RWPE2 (cell line): ENCODE measurements at regions not wholly inside any gene's neighbourhood (a gene's known extent, or its start where the extent isn't known, plus 50 kb on each side); places are given as distances from the start of the nearest gene placed in this dataset.
"Not testable (repeated sequence)": the region's sequence is repeated elsewhere in the genome, so short reads cannot be mapped to it uniquely, and the experiment has no call there.

Experiments
- ATAC-seq: fragments of 200-7000 bp; cut with Tn5 transposase; 3 replicates; pipeline ENCODE4 v1.9.1; 2021; ENCODE audit warnings: low read depth
- DNase-seq: peaks from one replicate; pipeline ENCODE4 v3.0.0-alpha.2; 2020; ENCODE audit warnings: low spot score
- H3K27ac ChIP-seq: fragments of 450-650 bp; 2 replicates; pipeline ENCODE4 v1.5.1; 2017; ENCODE audit warnings: mild to moderate bottlenecking; ENCODE audit not compliant: poor library complexity, severe bottlenecking
- H3K27me3 ChIP-seq: fragments of 250-450 bp; sonication (Bioruptor Pico); 2 replicates; pipeline ENCODE4 v1.5.1; 2021; ENCODE audit warnings: mild to moderate bottlenecking, moderate library complexity; ENCODE audit not compliant: insufficient read depth, poor library complexity, severe bottlenecking
- H3K36me3 ChIP-seq: fragments of 250-450 bp; sonication (Bioruptor Pico); 2 replicates; pipeline ENCODE4 v1.5.1; 2020; ENCODE audit warnings: low read depth, mild to moderate bottlenecking, moderate library complexity
- H3K4me1 ChIP-seq: fragments of 250-450 bp; sonication (Bioruptor Pico); 2 replicates; pipeline ENCODE4 v1.5.1; 2021; ENCODE audit warnings: mild to moderate bottlenecking, moderate library complexity; ENCODE audit not compliant: insufficient read depth, poor library complexity, severe bottlenecking
- H3K4me3 ChIP-seq: fragments of 250-450 bp; sonication (Bioruptor Pico); 2 replicates; pipeline ENCODE4 v1.5.1; 2021; ENCODE audit warnings: mild to moderate bottlenecking, moderate library complexity; ENCODE audit not compliant: severe bottlenecking
- H3K9me3 ChIP-seq: fragments of 250-450 bp; sonication (Bioruptor Pico); 2 replicates; pipeline ENCODE4 v1.5.1; 2021; ENCODE audit warnings: mild to moderate bottlenecking, moderate library complexity; ENCODE audit not compliant: severe bottlenecking
- CTCF ChIP-seq: fragments of 450-650 bp; IDR thresholded peaks from one replicate; pipeline ENCODE4 v1.5.1; 2017; ENCODE audit warnings: mild to moderate bottlenecking, moderate library complexity; ENCODE audit not compliant: poor library complexity, severe bottlenecking

- H3K27ac ChIP-seq = no peak overlapping the region
- no peaks in the 10 kb centered on the region for H3K36me3 ChIP-seq
- no peak overlapping the region for H3K4me3 ChIP-seq
- ATAC-seq (no peak), DNase-seq (no peak)
- H3K4me1 ChIP-seq = peaks cover 13% of the 10 kb centered on the region
- no peaks in the 10 kb centered on the region for H3K9me3 ChIP-seq
- no peaks in the 10 kb centered on the region for H3K27me3 ChIP-seq
- no peak for TF ChIP-seq CTCF
These were observed 197.5 kb upstream of the DAB2 start for GRCh38 chr5:39622281-39622680.

- H3K4me3 ChIP-seq = no peak overlapping the region
- no peaks in the 10 kb centered on the region for H3K27me3 ChIP-seq
- H3K27ac ChIP-seq = no peak overlapping the region
- no peaks in the 10 kb centered on the region for H3K9me3 ChIP-seq
- peaks cover 2% of the 10 kb centered on the region for H3K4me1 ChIP-seq
- ATAC-seq (no peak), DNase-seq (no peak)
- no peak for TF ChIP-seq CTCF
- no peaks in the 10 kb centered on the region for H3K36me3 ChIP-seq
These were observed 194.5 kb upstream of the DAB2 start for GRCh38 chr5:39619168-39619818.

- no peaks in the 10 kb centered on the region for H3K27me3 ChIP-seq
- H3K36me3 ChIP-seq = no peaks in the 10 kb centered on the region
- H3K9me3 ChIP-seq = no peaks in the 10 kb centered on the region
- H3K4me1 ChIP-seq = no peaks in the 10 kb centered on the region
- no peak for DNase-seq
- TF ChIP-seq CTCF = no peak
- H3K4me3 ChIP-seq = no peak overlapping the region
- no peak overlapping the region for H3K27ac ChIP-seq
- no peak for ATAC-seq
These were observed 193.6 kb upstream of the DAB2 start for GRCh38 chr5:39618391-39618790.

GRCh38 chr5:39616131-39616530, 191.4 kb upstream of the DAB2 start:
- DNase-seq (no peak), ATAC-seq (no peak)
- Histone ChIP-seq H3K9me3 (no peaks in the 10 kb centered on the region), H3K4me1 (no peaks in the 10 kb centered on the region), H3K27me3 (no peaks in the 10 kb centered on the region), H3K27ac (no peak overlapping the region), H3K4me3 (no peak overlapping the region), H3K36me3 (no peaks in the 10 kb centered on the region)
- no peak for TF ChIP-seq CTCF

- H3K36me3 ChIP-seq, H3K9me3 ChIP-seq, ATAC-seq, H3K27ac ChIP-seq, H3K4me3 ChIP-seq, H3K27me3 ChIP-seq, DNase-seq, H3K4me1 ChIP-seq: not testable (repeated sequence)
These were observed 186.3 kb upstream of the DAB2 start for GRCh38 chr5:39611076-39611475.
